SKM-1 treated with dmso at 0.1 percent for 144 hours (cell line): ENCODE measurements at regions not wholly inside any gene's neighbourhood (a gene's known extent, or its start where the extent isn't known, plus 50 kb on each side); places are given as distances from the start of the nearest gene placed in this dataset.
"Not testable (repeated sequence)": the region's sequence is repeated elsewhere in the genome, so short reads cannot be mapped to it uniquely, and the experiment has no call there.

ENCODE experiments used
- DNase-seq: peaks from one replicate; lab custom pipeline; 2025; ENCODE audit not compliant: unreplicated experiment; lab: John Stamatoyannopoulos, UW

DNA sequence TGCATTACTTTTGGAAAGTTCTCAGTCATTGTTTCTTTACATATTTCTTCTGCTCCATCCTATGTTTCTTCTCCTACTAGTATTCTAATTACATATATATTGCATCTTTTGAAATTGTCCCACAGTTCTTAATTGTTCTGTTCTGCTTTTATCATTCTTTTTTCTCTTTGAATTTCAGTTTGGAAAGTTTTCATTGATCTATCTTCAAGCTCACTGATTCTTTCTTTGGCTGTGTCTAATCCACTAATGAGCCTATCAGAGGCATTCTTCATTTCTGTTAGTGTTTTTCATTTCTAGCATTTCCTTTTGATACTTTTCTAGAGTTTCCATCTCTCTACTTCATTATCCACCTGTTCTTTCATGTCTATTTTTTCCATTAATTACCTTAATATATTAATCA, 159.0 kb upstream of the KCNJ15 start:
- no peak for DNase-seq

DNA sequence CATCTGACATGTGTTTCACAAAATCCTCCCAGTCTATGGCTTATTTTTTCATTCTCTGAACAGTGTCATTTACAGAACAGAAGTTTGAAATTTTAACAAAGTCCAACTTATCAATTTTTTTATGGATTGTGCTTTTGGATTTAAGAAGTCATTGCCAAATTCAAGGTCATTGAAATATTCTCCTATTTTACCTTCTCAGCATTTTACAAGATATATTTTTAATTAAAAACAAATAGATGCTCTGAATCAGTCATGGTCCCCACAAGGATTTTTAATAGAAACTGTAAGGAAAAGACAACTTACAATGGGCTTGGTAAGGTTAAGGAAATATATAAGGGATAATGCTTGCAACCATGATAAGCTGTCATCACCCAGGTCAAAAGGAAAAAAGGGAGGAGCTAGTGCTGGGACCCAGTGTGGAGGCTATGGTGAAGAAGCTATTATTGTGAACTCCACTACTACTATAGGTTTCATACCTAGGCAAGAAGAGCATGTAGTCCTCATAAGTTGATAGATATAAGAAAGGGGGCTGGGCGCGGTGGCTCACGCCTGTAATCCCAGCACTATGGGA, 144.5 kb upstream of the KCNJ15 start:
- DNase-seq: no peak

DNA sequence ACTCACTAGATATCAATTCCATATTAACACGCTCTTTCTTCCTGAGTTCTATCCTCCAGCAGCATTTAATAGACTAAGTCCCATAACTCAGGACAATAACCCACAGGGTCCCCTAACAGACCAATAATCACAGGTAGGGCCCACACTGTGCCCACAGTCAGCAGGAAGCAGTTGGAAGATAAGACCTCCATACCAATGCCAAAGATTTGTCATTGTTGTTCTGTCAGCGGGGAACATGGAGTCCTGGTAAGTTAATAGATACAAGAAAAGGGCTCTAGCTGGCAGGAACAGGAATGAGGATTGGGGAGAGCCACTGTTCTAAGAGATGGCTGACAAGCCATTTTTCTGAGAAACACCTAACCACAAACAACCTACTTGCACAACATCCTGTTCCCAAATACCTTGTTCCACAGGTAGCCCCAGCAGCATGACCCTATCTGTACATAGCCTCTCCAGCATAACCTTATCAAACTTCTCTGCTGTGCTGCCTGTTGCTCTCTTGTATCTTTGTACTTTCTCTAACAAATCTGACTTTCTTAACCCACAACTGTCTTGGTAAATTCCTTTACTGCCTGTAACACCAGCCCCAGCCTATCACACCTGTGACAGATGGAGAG, 142.0 kb upstream of the KCNJ15 start:
- DNase-seq: no peak

DNA sequence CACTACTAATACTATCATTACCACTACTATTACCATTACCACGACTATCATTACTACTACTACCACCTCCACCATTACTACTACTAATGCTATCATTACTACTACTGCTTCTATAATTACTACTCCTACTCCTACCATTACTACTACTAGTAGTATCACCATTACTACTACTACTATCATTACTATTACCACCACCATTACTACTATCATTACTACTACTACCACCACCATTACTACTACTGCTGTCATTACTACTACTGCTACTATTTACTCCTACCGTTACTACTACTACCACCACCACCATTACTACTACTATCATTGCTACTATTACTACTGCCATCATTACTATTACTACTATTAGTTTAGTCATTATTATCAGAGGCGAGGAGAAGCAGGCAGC, 140.9 kb upstream of the KCNJ15 start:
- DNase-seq: no peak

DNA sequence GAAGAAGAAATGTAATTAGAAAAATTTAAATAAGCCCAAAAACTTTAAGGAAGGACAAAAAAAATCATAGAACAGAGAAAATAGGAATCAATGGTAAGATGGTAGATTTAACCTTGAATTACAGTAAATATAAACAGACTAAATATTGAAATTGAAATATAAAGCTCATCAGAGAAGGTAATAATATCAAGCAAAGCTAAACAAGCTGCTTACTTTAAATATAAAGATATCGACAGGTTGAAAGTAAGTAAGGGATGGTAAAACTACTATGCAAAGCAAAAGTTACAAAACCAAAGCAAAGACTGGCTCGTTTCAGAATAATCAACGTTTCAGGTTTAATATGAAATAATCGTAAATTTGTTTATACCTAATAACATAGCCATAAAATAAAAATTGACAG, 137.0 kb upstream of the KCNJ15 start:
- no peak for DNase-seq

DNA sequence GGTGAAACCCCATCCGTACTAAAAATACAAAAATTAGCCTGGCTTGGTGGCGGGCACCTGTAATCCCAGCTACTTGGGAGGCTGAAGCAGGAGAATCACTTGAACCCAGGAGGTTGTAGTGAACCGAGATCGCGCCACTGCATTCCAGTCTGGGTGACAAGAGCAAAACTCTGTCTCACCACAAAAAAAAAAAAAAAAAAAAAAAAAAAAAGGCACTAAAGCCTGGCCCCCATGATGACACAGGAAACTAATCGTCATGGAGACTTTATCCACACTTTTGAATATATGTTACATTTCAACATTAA, 136.2 kb upstream of the KCNJ15 start:
- not testable (repeated sequence) for DNase-seq

DNA sequence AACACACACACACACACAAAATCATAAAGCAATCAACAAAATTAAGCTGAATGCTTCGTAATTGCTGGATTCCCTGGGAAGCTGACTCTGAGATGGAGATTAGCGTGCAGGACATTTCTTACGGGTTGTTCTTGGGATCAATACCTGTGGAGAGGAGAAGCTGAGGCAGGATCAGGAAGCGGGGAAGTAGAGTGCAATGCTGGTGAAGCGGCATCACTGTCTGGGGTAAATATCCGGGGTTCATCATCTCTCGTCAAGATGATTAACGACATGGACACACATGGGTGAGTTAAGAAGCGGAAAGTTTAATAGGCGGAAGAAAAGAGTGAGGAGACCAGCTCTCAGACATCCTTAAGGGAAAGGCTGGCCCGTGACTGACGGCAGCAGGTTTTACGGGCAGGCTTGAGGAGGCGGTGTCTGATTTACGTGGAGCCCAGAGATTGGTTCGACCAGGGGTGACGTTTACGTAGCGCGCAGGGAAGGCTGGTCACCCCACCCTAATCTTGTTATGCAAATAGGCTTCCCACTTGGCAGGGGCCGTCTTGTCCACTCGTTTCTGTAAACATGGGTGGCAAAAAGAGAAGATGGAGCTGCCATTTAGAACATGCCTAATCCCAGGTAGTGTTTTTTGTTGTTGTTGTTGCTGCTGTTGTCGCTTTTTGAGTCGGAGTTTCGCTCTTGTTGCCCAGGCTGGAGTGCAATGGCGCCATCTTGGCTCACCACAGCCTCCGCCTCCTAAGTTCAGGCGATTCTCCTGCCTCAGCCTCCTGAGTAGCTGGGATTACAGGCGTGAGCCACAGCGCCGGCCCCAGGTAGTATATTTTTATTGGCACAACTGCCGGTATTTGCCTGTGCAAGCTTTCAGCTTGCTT, 135.6 kb upstream of the KCNJ15 start:
- DNase-seq: no peak

DNA sequence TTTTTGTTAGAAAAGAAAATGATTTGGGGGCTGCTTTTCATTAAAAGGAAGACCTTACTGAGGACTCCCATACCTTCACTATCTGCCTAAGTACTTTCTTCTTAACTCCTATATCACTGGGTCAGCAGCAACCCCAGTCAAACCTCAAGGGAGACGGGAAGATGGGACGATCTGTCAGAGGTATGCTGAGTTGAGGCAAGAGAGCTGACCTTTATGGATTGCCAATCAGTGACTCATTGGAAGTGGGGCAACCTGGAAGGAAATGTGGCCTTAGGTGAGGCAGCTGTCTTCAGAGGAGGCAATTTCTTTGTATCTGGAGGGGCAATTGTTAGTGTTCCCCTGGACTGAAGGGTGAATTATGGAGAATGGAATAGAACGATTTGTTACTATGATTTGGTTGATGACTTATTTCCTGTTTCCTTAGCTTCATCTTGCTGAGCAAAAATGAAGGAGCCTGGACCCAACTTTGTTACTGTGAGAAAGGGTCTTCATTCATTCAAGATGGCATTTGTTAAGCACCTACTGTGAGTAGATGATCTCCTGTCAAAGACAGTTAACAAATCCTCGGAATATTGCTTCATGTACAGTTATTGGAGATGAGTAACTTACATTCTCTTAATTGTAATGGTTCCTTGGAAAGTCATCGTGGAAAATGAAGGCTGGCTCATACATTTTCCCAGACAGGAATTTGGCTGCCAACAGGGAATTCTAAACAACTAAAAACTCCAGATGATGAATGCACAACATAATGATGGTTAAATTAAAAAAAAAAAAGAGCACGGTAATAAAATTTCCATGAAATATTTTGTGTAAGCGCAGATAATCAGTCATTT, 134.7 kb upstream of the KCNJ15 start:
- DNase-seq: no peak

DNA sequence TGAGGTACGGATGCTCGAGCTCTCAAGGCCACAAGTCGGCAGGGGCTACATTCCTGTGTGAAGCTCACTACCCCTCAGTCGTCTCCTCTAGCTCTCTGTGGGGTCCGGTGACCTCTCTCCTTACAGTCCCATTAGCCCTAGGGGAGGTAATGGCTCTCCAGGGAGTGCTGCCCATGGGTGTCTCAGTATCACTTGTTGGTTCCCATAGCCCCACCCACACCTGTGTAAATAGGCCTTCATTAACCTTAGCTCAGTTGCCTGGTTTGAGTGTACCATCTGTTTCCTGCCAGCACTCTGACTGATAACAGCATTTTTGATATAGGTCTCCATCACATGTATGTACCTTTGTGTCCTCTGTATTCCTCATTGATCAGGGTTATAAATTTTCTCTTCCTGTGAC, 133.2 kb upstream of the KCNJ15 start:
- no peak for DNase-seq

DNA sequence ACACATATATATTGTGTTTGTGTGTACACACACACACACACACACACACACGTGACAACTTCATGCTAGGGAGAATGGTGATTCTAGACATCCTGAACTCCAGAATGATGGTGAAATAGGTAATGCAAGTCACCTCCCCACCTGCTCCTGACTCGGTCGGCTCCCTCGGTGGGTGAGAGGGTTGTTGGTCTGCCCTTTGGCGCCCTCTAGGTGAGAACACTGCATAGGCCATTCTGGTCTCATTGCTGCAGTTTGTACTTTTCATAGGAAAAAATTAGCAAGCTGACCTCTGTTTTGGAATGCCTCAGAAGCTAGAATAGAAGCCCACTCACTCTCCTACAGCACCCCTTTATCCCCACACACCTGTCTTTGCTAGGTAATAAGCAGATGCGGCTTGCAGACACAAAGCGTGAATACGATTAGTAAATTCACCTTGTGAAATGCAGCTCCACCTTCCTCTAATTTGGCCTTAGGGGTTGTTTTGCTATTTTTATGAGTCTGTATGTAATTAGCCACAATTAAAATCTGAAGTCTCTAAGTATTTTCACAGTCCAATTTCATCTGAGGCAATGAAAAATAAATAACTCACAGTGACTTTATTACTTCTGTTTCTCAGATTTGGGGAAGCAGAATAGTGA, 130.0 kb upstream of the KCNJ15 start:
- DNase-seq: peak; percentile 46

DNA sequence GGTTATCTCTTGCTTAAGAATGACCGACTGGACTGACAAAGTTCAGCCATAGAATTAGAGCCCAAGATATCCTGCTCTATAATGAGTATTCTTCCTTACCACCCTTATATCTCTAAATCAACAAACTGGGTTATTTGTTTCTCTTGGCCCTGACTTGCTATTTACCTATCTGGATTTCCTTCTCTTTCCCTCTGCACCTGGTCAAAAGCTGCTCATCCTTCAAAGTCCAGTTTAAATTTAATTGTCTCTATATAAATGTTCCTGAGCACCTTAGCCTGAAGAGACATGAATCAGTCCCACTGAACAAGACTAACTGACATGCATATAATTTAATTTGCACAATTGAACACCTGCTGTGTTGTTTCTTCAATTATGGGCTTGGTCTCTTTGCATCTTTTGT, 127.1 kb upstream of the KCNJ15 start:
- DNase-seq: no peak

DNA sequence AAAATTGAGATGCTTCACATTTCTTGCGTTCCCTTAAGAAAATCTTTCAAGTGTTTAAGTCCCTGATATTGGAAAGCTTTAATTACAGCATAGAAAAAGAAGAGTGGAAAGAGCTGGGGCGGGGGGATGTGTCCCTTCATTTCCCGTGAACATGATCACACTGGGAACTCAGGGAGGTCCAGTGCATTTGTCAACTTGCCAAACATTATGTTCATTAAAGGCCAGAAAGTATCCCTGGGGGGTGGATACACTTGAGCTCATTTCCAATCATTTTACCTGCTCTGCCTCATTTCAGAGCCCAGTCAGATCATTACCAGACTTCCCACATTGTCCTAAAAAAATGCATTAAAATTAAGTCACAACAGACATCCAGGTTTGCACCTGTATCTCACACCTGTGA, 123.6 kb upstream of the KCNJ15 start:
- DNase-seq: no peak

DNA sequence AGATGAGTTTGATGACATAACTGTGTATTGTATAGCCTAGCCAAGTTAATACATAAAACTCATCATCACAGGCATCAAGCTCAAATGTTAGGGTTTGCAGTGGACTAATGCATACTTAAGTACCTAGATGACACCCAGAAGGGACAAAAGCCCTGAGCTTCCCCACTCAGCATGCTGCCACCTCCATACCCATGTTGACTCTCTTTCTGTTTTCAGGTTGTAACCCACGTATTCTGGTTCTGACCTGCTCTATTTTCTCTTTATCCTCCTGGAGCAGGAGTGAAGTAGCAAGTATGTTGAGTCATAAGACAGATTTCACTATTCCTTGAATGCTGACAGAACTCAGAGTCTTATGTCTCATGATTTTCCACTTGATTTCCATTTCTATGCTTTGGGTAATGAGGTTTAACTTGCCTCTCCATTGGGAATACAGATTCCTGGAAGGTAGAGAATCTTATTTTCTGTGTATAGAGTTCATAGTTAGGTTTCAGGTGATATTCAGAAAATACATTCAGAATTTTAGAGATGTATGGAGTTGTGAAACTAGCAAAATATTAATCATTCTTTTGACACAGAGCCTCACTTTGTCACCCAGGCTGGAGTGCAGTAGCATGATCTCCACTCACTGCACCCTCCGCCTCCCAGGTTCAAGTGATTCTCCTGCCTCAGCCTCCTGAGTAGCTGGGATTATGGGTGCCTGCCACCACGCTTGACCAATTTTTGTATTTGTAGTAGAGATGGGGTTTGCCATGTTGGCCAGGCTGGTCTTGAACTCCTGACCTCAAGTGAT, 122.5 kb upstream of the KCNJ15 start:
- DNase-seq: no peak

DNA sequence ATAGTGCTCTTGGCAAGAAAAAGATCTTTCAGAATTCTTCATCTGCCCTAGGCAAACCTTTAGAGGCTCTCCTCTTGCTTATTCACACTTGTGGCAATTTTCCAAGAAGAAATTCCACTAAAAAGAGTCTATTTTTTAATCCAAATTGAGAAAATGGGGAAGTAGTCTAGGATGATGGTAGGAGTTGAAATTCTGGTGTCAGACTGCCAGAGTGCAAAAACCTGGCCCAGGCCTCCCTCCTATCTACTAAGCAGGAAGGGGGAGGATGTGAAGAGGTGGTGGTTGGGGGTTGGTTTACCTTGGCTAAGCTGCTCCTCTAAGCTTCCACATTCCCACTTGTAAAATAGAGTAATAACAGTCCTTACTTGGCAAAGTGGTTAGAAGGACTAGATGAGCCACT, 120.6 kb upstream of the KCNJ15 start:
- no peak for DNase-seq

DNA sequence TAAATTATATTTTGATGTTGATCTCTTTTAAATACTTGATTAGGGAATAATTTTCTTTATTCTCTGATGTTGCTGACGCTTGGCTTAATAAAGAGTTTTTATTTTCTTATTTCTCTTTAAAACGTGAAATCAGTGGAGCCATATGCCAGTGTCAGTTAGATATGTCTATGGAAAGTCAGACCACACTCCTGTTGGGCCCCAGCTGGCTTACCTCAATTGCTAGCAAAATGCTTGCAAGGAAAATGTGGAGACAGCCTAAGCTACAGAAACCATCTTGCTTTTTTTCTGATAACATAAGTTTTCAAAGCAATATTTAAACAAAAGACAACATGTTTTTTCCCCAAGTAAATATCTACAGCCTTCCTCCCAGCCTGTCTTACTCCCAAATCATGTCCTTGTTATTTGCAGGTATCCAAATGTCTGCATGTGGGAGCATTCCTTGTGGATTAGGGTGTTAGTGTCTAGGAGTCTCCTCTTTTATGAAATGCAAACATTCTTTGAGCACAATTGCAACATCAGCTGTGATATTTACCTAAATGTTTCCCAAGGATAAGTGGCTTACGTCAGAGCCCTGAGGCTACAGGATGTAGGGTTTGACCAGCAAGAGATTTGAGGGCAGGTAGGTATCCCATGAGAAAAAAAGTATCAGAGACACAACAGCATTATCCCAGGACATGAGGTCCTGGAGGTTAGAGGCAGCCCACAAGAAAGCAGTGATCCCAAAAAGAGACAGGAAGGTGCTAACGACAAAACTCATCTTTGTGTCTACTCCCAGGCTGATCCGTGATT, 117.2 kb upstream of the KCNJ15 start:
- no peak for DNase-seq

DNA sequence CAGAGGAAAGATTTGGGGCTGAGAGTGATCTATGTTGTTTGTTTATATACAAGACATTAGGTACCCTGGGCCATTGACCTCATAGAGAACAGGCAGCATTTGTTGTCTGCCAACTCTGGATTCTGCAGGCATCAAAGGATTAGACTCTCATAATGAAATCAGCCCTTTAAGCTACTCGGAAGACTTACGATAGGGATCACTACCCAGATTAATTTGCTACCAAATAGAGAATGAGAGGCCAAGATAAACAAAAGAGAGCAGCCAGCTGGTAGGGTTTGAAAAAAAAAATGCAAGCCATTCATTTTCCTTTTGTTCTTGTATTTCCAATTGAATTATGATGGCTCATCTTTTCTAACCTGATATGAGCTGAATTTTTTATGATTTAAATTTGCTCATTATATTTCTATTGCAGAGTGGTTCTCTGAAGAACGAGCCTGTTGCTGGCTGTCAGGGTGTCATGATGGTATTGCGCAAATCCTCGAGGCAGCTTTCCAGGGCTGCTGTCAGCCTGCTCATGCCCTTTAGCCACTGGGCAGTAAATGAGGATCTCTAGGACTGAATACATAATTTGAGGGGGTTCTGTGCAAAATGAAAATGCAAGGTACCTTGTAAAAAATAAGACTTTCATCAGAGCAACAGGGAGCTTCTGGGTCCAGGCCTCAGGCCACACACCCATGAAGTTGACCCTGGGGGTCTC, 116.4 kb upstream of the KCNJ15 start:
- no peak for DNase-seq

DNA sequence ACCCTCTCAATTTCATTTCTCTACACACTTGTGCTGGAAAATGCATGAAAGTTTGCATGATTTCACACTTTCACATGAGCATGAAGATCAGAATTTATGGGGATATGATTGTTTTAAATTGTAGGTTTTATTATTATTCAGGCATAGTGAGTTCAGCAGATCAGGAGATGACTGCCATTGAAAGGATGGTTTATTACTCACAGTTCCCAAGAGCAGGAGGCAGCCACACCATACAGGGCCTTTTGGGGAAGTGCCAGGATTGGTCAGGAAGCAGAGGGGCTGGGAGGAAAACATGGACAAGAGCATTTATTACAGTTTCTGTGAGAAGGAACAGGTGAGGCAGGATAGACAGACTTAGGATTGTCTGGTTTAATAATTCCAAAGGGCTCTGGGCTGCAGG, 114.6 kb upstream of the KCNJ15 start:
- no peak for DNase-seq

DNA sequence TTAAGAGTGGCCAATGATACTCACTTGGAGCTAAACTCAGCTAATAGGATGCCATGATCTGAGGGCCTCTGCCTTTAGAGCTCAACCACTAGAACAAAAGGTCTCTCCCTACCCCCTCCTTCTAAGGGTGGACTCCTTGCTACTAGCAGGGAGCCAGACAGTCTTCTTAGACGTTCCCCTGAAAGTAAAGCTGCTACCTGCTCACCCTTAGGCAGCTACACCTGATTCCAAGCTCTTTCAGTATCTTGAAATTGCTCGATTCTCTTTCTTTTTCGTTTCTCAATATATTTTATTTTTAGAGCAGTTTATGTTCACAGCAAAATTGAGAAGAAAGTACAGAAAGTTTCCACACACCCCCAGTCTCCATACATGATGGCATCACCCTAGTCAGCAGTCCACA, 112.6 kb upstream of the KCNJ15 start:
- no peak for DNase-seq

DNA sequence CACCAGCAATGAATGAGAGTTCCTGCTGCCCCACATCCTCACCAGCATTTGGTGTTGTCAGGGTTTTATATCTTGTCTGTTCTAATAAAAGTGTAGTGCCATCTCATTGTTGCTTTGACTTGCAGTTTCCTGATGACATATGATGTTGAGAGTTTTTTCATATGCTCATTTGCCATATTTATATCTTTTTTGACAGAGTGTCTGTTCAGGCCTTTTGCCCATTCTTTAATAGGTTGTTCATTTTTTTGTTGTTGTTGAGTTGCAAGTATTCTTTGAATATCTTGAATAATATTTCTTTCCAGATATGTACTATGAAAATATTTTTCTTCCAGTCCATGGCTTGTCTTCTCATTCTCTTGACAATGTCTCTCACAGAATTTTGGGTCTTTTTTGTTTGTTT, 111.7 kb upstream of the KCNJ15 start:
- DNase-seq: no peak
